A549 (cell line): ENCODE measurements at regions not wholly inside any gene's neighbourhood (a gene's known extent, or its start where the extent isn't known, plus 50 kb on each side); places are given as distances from the start of the nearest gene placed in this dataset.

Source experiments
- ATAC-seq, 2 experiments: fragments of 200-7000 bp in 1 of 2; fragments of >200 bp in 1 of 2; cut with Nextera tagmentation in 1 of 2; cut with Tn5 transposase in 1 of 2; 3 replicates each; pipeline versions ENCODE4 v1.8.0 to v1.9.1; 2018 to 2020; ENCODE audit warnings: mild to moderate bottlenecking in 1 of 2, moderate library complexity in 1 of 2
- CTCF ChIA-PET: fragments of 300-600 bp; sonication (Branson Sonifier 250); formaldehyde crosslinking; extraction: SDS; loops from one replicate; lab custom pipeline; 2021; ENCODE audit warnings: antibody characterized with exemption, inconsistent platforms; lab: Yijun Ruan, JAX
- POLR2A ChIA-PET: fragments of 350-600 bp; formaldehyde crosslinking; extraction: SDS; loops from one replicate; lab custom pipeline; 2021; ENCODE audit warnings: antibody characterized with exemption, inconsistent platforms; lab: Yijun Ruan, JAX
- DNase-seq, 2 experiments: peaks; one replicate each; pipeline versions ENCODE4 v3.0.0 to v3.0.0-alpha.2; 2011 to 2016; ENCODE audit warnings: low read depth in 1 of 2, low spot score in 1 of 2
- FAIRE-seq: peaks from 2 replicates; lab custom pipeline; 2011; peaks lifted over from hg19 to GRCh38; lab: Jason Lieb, UNC
- H3K27ac ChIP-seq, 2 experiments: fragments of >200 bp; sonication (Bioruptor Twin); formaldehyde crosslinking; 3 replicates each; pipeline ENCODE4 v1.5.1; 2016 to 2017
- H3K4me1 ChIP-seq: fragments of >200 bp; sonication (Bioruptor Twin); formaldehyde crosslinking; 3 replicates; pipeline ENCODE4 v1.6.1; 2016
- H3K4me2 ChIP-seq: fragments of >200 bp; sonication (Bioruptor Twin); formaldehyde crosslinking; 3 replicates; pipeline ENCODE4 v1.6.1; 2016
- H3K4me3 ChIP-seq: fragments of >200 bp; sonication (Bioruptor Twin); formaldehyde crosslinking; 3 replicates; pipeline ENCODE4 v1.5.1; 2016
- H3K9me3 ChIP-seq: fragments of >200 bp; sonication (Bioruptor Twin); formaldehyde crosslinking; 3 replicates; pipeline ENCODE4 v1.6.1; 2016
- CBX8 ChIP-seq: fragments of 200-600 bp; sonication (generic); IDR thresholded peaks from 2 replicates; pipeline ENCODE4 v1.6.1; 2016
- CHD2 ChIP-seq: fragments of 150-350 bp; IDR thresholded peaks from 2 replicates; pipeline ENCODE4 v1.6.1; 2014; ENCODE audit warnings: low read length; ENCODE audit not compliant: partially characterized antibody
- CHD4 ChIP-seq: fragments of 200-600 bp; sonication (generic); IDR thresholded peaks from 2 replicates; pipeline ENCODE4 v1.6.1; 2016; ENCODE audit warnings: antibody characterized with exemption, mild to moderate bottlenecking, borderline replicate concordance
- HEYL ChIP-seq: fragments of 250-450 bp; sonication (Bioruptor Pico); IDR thresholded peaks from 2 replicates; pipeline ENCODE4 v1.8.0; 2021; ENCODE audit warnings: mild to moderate bottlenecking, moderate library complexity
- HOXA7 ChIP-seq: fragments of 250-450 bp; sonication (Bioruptor Pico); IDR thresholded peaks from 2 replicates; pipeline ENCODE4 v1.5.0; 2020; ENCODE audit warnings: mild to moderate bottlenecking, moderate library complexity
- JUNB ChIP-seq: fragments of >200 bp; sonication (Bioruptor Twin); formaldehyde crosslinking; IDR thresholded peaks from 2 replicates; pipeline ENCODE4 v1.6.1; 2016
- MAFK ChIP-seq: fragments of 450-650 bp; IDR thresholded peaks from 2 replicates; pipeline ENCODE4 v1.6.1; 2014; ENCODE audit not compliant: partially characterized antibody
- NPAS2 ChIP-seq: fragments of 250-450 bp; sonication (Bioruptor Pico); IDR thresholded peaks from 2 replicates; pipeline ENCODE4 v1.8.0; 2022; ENCODE audit warnings: mild to moderate bottlenecking, moderate library complexity, borderline replicate concordance
- NR3C1 ChIP-seq: fragments of >200 bp; sonication (Bioruptor Twin); formaldehyde crosslinking; IDR thresholded peaks from 3 replicates; pipeline ENCODE4 v1.6.1; 2017
- RARB ChIP-seq: fragments of 250-450 bp; sonication (Bioruptor Pico); IDR thresholded peaks from 2 replicates; pipeline ENCODE4 v1.8.0; 2021; ENCODE audit warnings: mild to moderate bottlenecking, moderate library complexity
- RCOR1 ChIP-seq: fragments of 150-350 bp; IDR thresholded peaks from 2 replicates; pipeline ENCODE4 v1.6.1; 2014; ENCODE audit warnings: antibody characterized with exemption, low read length, low read depth
- SREBF2 ChIP-seq: fragments of 450-650 bp; IDR thresholded peaks from 2 replicates; pipeline ENCODE4 v1.6.1; 2014; ENCODE audit warnings: mild to moderate bottlenecking, moderate library complexity
- TFCP2L1 ChIP-seq: fragments of 250-450 bp; sonication (Bioruptor Pico); IDR thresholded peaks from 2 replicates; pipeline ENCODE4 v1.5.0; 2021; ENCODE audit warnings: mild to moderate bottlenecking
- ZFP36 ChIP-seq: fragments of 450-650 bp; IDR thresholded peaks from 2 replicates; pipeline ENCODE4 v1.6.1; 2014; ENCODE audit warnings: borderline replicate concordance; ENCODE audit not compliant: partially characterized antibody
- WGBS: methylation state at CpG from one replicate; pipeline ENCODE4 v1.1.6; 2017; ENCODE audit errors: missing lambda C conversion rate; 5-methylcytosine and 5-hydroxymethylcytosine counted together
- TF ChIP-seq, protein P1 (sequence below): fragments of >200 bp; sonication (Bioruptor Twin); formaldehyde crosslinking; IDR thresholded peaks from 3 replicates; pipeline ENCODE4 v1.6.1; 2016
- TF ChIP-seq, protein P2 (sequence below): fragments of 200-600 bp; sonication (generic); IDR thresholded peaks from 2 replicates; pipeline ENCODE4 v1.6.1; 2016; ENCODE audit warnings: antibody characterized with exemption, mild to moderate bottlenecking, moderate library complexity
- TF ChIP-seq, protein P3 (sequence below): fragments of >200 bp; sonication (Bioruptor Twin); formaldehyde crosslinking; IDR thresholded peaks from 3 replicates; pipeline ENCODE4 v1.5.1; 2016
- TF ChIP-seq, protein P4 (sequence below): fragments of 250-450 bp; sonication (Bioruptor Pico); IDR thresholded peaks from 2 replicates; pipeline ENCODE4 v1.5.0; 2020; ENCODE audit warnings: low read depth, mild to moderate bottlenecking, moderate library complexity
- TF ChIP-seq, protein P5 (sequence below): IDR thresholded peaks from 2 replicates; pipeline ENCODE4 v1.6.1; 2012
- TF ChIP-seq, protein P6 (sequence below): fragments of >200 bp; sonication (Bioruptor Twin); formaldehyde crosslinking; IDR thresholded peaks from 2 replicates; pipeline ENCODE4 v1.6.1; 2016
- TF ChIP-seq, protein P7 (sequence below): IDR thresholded peaks from 2 replicates; pipeline ENCODE4 v1.6.1; 2012; ENCODE audit warnings: low read depth, borderline replicate concordance

DNA sequence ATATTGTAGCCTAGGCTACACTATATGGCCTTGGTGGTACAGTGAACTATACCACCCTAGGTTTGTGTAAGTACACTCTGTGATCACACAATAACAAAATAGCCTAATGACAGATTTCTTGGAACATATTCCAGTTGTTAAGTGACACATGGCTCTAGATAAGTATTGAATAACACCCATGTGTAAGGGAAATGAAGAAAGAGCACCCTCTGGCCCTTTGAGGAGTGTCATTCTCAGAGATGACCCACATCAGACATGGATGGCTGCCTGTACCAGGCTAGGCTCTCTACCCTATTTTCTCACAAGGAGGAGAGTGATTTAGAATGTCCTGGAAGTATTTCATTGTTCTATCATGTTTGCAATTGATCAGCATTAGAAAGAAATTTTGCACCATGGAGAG is 61.7 kb downstream of the HAND2 start:
- Histone ChIP-seq H3K4me3 (no peak overlapping the region), H3K9me3 (no peaks in the 10 kb centered on the region), H3K27ac (no peak overlapping the region), H3K4me2 (no peak overlapping the region), H3K4me1 (no peaks in the 10 kb centered on the region)
- DNase-seq (no peak), FAIRE-seq (no peak), ATAC-seq (no peak)
- TF ChIP-seq, protein P1, sequence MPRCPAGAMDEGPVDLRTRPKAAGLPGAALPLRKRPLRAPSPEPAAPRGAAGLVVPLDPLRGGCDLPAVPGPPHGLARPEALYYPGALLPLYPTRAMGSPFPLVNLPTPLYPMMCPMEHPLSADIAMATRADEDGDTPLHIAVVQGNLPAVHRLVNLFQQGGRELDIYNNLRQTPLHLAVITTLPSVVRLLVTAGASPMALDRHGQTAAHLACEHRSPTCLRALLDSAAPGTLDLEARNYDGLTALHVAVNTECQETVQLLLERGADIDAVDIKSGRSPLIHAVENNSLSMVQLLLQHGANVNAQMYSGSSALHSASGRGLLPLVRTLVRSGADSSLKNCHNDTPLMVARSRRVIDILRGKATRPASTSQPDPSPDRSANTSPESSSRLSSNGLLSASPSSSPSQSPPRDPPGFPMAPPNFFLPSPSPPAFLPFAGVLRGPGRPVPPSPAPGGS: no peak
- TF ChIP-seq RARB (no peak), TFCP2L1 (no peak), ZFP36 (no peak), RCOR1 (no peak), CHD2 (no peak), HEYL (no peak), NR3C1 (no peak), HOXA7 (no peak), CBX8 (no peak), SREBF2 (no peak), MAFK (no peak)
- TF ChIP-seq, protein P2, sequence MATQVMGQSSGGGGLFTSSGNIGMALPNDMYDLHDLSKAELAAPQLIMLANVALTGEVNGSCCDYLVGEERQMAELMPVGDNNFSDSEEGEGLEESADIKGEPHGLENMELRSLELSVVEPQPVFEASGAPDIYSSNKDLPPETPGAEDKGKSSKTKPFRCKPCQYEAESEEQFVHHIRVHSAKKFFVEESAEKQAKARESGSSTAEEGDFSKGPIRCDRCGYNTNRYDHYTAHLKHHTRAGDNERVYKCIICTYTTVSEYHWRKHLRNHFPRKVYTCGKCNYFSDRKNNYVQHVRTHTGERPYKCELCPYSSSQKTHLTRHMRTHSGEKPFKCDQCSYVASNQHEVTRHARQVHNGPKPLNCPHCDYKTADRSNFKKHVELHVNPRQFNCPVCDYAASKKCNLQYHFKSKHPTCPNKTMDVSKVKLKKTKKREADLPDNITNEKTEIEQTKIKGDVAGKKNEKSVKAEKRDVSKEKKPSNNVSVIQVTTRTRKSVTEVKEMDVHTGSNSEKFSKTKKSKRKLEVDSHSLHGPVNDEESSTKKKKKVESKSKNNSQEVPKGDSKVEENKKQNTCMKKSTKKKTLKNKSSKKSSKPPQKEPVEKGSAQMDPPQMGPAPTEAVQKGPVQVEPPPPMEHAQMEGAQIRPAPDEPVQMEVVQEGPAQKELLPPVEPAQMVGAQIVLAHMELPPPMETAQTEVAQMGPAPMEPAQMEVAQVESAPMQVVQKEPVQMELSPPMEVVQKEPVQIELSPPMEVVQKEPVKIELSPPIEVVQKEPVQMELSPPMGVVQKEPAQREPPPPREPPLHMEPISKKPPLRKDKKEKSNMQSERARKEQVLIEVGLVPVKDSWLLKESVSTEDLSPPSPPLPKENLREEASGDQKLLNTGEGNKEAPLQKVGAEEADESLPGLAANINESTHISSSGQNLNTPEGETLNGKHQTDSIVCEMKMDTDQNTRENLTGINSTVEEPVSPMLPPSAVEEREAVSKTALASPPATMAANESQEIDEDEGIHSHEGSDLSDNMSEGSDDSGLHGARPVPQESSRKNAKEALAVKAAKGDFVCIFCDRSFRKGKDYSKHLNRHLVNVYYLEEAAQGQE: no peak
- TF ChIP-seq, protein P3, sequence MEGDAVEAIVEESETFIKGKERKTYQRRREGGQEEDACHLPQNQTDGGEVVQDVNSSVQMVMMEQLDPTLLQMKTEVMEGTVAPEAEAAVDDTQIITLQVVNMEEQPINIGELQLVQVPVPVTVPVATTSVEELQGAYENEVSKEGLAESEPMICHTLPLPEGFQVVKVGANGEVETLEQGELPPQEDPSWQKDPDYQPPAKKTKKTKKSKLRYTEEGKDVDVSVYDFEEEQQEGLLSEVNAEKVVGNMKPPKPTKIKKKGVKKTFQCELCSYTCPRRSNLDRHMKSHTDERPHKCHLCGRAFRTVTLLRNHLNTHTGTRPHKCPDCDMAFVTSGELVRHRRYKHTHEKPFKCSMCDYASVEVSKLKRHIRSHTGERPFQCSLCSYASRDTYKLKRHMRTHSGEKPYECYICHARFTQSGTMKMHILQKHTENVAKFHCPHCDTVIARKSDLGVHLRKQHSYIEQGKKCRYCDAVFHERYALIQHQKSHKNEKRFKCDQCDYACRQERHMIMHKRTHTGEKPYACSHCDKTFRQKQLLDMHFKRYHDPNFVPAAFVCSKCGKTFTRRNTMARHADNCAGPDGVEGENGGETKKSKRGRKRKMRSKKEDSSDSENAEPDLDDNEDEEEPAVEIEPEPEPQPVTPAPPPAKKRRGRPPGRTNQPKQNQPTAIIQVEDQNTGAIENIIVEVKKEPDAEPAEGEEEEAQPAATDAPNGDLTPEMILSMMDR: no peak
- TF ChIP-seq, protein P4, sequence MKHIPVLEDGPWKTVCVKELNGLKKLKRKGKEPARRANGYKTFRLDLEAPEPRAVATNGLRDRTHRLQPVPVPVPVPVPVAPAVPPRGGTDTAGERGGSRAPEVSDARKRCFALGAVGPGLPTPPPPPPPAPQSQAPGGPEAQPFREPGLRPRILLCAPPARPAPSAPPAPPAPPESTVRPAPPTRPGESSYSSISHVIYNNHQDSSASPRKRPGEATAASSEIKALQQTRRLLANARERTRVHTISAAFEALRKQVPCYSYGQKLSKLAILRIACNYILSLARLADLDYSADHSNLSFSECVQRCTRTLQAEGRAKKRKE: no peak
- TF ChIP-seq, protein P5, sequence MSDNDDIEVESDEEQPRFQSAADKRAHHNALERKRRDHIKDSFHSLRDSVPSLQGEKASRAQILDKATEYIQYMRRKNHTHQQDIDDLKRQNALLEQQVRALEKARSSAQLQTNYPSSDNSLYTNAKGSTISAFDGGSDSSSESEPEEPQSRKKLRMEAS: no peak
- CTCF ChIA-PET: no interaction called here
- POLR2A ChIA-PET: no interaction called here

DNA sequence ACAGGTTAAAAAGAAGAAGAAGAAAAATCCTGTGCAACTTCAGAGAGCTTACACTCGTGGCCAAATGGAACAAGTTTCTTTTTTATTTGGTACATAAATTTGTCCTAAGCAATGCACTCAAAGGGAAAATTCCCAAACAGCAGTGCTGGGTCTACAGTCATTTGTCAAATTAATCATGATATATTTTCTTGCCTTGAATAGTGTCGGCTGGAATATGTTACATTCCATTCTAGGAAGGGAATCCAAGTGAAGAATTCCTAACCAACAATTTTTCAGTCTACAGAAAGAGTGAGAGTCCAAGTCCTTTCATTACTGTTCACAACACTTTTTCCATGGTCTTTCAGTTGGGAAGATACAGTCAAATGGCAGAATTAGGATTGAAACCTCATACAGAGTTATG is 63.9 kb downstream of the HAND2 start:
- DNase-seq (no peak), ATAC-seq (no peak), FAIRE-seq (no peak)
- Histone ChIP-seq H3K4me1 (no peaks in the 10 kb centered on the region), H3K27ac (no peak overlapping the region), H3K4me2 (no peak overlapping the region)
- WGBS: 21% methylated on average over 2 of the region's 2 CpGs
- TF ChIP-seq, protein P6, sequence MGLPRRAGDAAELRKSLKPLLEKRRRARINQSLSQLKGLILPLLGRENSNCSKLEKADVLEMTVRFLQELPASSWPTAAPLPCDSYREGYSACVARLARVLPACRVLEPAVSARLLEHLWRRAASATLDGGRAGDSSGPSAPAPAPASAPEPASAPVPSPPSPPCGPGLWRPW: no peak
- TF ChIP-seq, protein P7, sequence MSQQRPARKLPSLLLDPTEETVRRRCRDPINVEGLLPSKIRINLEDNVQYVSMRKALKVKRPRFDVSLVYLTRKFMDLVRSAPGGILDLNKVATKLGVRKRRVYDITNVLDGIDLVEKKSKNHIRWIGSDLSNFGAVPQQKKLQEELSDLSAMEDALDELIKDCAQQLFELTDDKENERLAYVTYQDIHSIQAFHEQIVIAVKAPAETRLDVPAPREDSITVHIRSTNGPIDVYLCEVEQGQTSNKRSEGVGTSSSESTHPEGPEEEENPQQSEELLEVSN: no peak
- TF ChIP-seq NPAS2 (CRISPR knock-in tag) (no peak), CHD4 (no peak), MAFK (no peak), JUNB (no peak)
- TF ChIP-seq, protein P3: no peak
- TF ChIP-seq, all 56 proteins: peak for 0
- CTCF ChIA-PET: no interaction called here
- POLR2A ChIA-PET: no interaction called here
- no peaks in the 10 kb centered on the region for H3K9me3 ChIP-seq
- H3K4me3 ChIP-seq: no peak overlapping the region
